Panc1 (cell line): ENCODE measurements at regions not wholly inside any gene's neighbourhood (a gene's known extent, or its start where the extent isn't known, plus 50 kb on each side); places are given as distances from the start of the nearest gene placed in this dataset.

Source experiments
- ATAC-seq: fragments of 200-7000 bp; cut with Tn5 transposase; 2 replicates; pipeline ENCODE4 v1.9.1; 2020; ENCODE audit warnings: mild to moderate bottlenecking, moderate library complexity
- BruUV-seq: library from RNA; stranded (reverse); fragments of 400-500 nt; replicated peaks from 2 replicates; lab custom pipeline; 2021; lab: Mats Ljungman, UMichigan
- CTCF ChIA-PET: fragments of 300-600 bp; sonication (Branson Sonifier 250); formaldehyde crosslinking; loops from one replicate; lab custom pipeline; 2022; ENCODE audit warnings: antibody characterized with exemption; lab: Charles Lee
- POLR2A ChIA-PET: fragments of 300-600 bp; sonication (Branson Sonifier 250); formaldehyde crosslinking; loops from one replicate; lab custom pipeline; 2022; ENCODE audit warnings: antibody characterized with exemption; lab: Charles Lee
- DNase-seq: peaks from one replicate; pipeline ENCODE4 v3.0.0-alpha.2; 2010; ENCODE audit warnings: low read depth, low spot score
- H3K27ac ChIP-seq: 2 replicates; pipeline ENCODE4 v1.5.1; 2011; ENCODE audit warnings: mild to moderate bottlenecking, low read length, inconsistent platforms
- H3K27me3 ChIP-seq: fragments of 200-500 bp; sonication (Bioruptor generic); 2 replicates; pipeline ENCODE4 v1.6.0; 2014; ENCODE audit warnings: low read length, inconsistent platforms; ENCODE audit not compliant: control insufficient read depth, insufficient read depth
- H3K36me3 ChIP-seq: fragments of 200-500 bp; sonication (Bioruptor generic); 2 replicates; pipeline ENCODE4 v1.5.1; 2014; ENCODE audit warnings: inconsistent platforms, mild to moderate bottlenecking, low read length, moderate library complexity; ENCODE audit not compliant: control insufficient read depth, insufficient read depth
- H3K4me1 ChIP-seq: 2 replicates; pipeline ENCODE4 v1.5.1; 2011; ENCODE audit warnings: inconsistent platforms, mild to moderate bottlenecking, low read length, moderate library complexity; ENCODE audit not compliant: control insufficient read depth, insufficient read depth
- H3K4me3 ChIP-seq, 2 experiments: 2 replicates each; pipeline ENCODE4 v1.5.1; 2011 to 2012; ENCODE audit warnings: low read depth in 2 of 2, low read length in 2 of 2, mild to moderate bottlenecking in 2 of 2, inconsistent platforms in 1 of 2, moderate library complexity in 1 of 2
- H3K9me3 ChIP-seq: fragments of 200-500 bp; sonication (Bioruptor generic); 2 replicates; pipeline ENCODE4 v1.5.1; 2014; ENCODE audit warnings: low read depth, mild to moderate bottlenecking, inconsistent platforms, low read length, moderate library complexity; ENCODE audit not compliant: control insufficient read depth, insufficient read depth
- POLR2AphosphoS5 ChIP-seq: IDR thresholded peaks from 2 replicates; pipeline ENCODE4 v1.6.1; 2012; ENCODE audit warnings: mild to moderate bottlenecking, low read depth, low read length, moderate library complexity
- SIN3A ChIP-seq: IDR thresholded peaks from 2 replicates; pipeline ENCODE4 v1.6.1; 2012; ENCODE audit warnings: low read depth, mild to moderate bottlenecking, low read length, moderate library complexity, borderline replicate concordance; ENCODE audit not compliant: insufficient read depth
- TCF7L2 ChIP-seq: IDR thresholded peaks from 2 replicates; pipeline ENCODE4 v1.6.1; 2011; ENCODE audit warnings: mild to moderate bottlenecking, low read depth, low read length, inconsistent platforms
- in situ Hi-C: cut with HindIII; loops from 2 replicates; pipeline ENCODE4 v1.10.0; 2016; ENCODE audit warnings: low sequenced_read_pairs, low pct_unique_long_range_greater_than_20kb
- intact Hi-C: fragments of 100-400 bp; cut with micrococcal nuclease; formaldehyde crosslinking; loops from one replicate; pipeline ENCODE4 v1.10.0; 2022; ENCODE audit not compliant: unreplicated experiment
- TF ChIP-seq, protein P1 (sequence below), 2 experiments: IDR thresholded peaks; 2 replicates each; pipeline ENCODE4 v1.6.1; 2011 to 2012; ENCODE audit warnings: low read depth in 2 of 2, control low read depth in 1 of 2, low read length in 1 of 2, mild to moderate bottlenecking in 1 of 2, moderate library complexity in 1 of 2; ENCODE audit not compliant: insufficient read depth in 1 of 2
- TF ChIP-seq, protein P2 (sequence below): fragments of 450-650 bp; IDR thresholded peaks from 2 replicates; pipeline ENCODE4 v1.5.1; 2017; ENCODE audit warnings: mild to moderate bottlenecking

DNA sequence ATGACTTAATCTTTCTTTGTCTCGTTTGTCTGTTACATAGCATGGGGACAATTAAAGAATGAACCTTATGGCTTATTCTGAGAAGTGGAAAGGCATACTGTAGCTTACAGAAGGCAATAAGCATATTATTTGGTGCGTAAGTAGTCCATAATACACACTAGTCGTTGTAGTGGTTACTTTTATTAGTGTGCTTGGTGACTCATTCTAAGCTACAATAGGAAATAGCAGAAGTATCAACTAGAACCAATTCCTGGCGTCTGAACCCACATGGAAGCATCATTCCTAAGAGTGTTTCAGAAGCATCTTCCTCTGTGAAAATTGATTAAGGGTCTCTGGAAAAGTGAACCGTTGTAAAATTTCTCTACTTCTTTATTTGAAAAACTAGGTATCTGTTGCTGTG is 777.8 kb upstream of the EEF2KMT start:
- in situ Hi-C loops = no loop called here
- H3K27ac ChIP-seq = no peak overlapping the region
- POLR2A ChIA-PET = no interaction called here

DNA sequence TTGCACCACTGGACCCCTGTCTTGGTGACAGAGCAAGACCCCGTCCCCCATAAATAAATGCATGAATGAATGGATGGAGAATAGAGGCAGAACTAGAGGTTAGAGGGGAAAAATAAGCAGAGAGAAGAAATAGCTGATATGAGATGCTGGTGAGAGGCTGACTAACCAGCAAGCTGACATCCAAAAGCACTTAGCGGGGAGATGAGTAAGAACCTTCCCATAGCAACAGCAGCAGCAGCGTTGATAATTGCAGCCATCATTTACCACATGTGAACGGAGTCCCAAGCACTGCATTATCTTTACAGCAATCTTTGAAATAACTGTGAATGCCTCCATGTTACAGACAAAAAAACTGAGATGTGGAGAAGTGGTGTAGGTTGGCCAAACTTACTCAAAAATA is 777.3 kb upstream of the EEF2KMT start:
- no peaks in the 10 kb centered on the region for H3K9me3 ChIP-seq
- TF ChIP-seq, protein P1, sequence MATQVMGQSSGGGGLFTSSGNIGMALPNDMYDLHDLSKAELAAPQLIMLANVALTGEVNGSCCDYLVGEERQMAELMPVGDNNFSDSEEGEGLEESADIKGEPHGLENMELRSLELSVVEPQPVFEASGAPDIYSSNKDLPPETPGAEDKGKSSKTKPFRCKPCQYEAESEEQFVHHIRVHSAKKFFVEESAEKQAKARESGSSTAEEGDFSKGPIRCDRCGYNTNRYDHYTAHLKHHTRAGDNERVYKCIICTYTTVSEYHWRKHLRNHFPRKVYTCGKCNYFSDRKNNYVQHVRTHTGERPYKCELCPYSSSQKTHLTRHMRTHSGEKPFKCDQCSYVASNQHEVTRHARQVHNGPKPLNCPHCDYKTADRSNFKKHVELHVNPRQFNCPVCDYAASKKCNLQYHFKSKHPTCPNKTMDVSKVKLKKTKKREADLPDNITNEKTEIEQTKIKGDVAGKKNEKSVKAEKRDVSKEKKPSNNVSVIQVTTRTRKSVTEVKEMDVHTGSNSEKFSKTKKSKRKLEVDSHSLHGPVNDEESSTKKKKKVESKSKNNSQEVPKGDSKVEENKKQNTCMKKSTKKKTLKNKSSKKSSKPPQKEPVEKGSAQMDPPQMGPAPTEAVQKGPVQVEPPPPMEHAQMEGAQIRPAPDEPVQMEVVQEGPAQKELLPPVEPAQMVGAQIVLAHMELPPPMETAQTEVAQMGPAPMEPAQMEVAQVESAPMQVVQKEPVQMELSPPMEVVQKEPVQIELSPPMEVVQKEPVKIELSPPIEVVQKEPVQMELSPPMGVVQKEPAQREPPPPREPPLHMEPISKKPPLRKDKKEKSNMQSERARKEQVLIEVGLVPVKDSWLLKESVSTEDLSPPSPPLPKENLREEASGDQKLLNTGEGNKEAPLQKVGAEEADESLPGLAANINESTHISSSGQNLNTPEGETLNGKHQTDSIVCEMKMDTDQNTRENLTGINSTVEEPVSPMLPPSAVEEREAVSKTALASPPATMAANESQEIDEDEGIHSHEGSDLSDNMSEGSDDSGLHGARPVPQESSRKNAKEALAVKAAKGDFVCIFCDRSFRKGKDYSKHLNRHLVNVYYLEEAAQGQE (IDR thresholded peaks at IDR 0.05; ENCODE audit: insufficient read depth in 1 of 2, low read depth in 2 of 2, low read length in 1 of 2) = no peak
- TF ChIP-seq POLR2AphosphoS5 (no peak), SIN3A (no peak), TCF7L2 (no peak)
- TF ChIP-seq, protein P2, sequence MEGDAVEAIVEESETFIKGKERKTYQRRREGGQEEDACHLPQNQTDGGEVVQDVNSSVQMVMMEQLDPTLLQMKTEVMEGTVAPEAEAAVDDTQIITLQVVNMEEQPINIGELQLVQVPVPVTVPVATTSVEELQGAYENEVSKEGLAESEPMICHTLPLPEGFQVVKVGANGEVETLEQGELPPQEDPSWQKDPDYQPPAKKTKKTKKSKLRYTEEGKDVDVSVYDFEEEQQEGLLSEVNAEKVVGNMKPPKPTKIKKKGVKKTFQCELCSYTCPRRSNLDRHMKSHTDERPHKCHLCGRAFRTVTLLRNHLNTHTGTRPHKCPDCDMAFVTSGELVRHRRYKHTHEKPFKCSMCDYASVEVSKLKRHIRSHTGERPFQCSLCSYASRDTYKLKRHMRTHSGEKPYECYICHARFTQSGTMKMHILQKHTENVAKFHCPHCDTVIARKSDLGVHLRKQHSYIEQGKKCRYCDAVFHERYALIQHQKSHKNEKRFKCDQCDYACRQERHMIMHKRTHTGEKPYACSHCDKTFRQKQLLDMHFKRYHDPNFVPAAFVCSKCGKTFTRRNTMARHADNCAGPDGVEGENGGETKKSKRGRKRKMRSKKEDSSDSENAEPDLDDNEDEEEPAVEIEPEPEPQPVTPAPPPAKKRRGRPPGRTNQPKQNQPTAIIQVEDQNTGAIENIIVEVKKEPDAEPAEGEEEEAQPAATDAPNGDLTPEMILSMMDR = no peak
- no peak for ATAC-seq
- CTCF ChIA-PET = no interaction called here
- no peaks in the 10 kb centered on the region for H3K36me3 ChIP-seq
- H3K4me3 ChIP-seq = no peak overlapping the region
- H3K4me1 ChIP-seq = no peaks in the 10 kb centered on the region
- no peaks in the 10 kb centered on the region for H3K27me3 ChIP-seq
- intact Hi-C loops = no loop called here
- no TSS peak for BruUV-seq
- in situ Hi-C loops = no loop called here
- POLR2A ChIA-PET = no interaction called here
- no peak for DNase-seq
- H3K27ac ChIP-seq = no peak overlapping the region

More for the DNA sequence above, 777.8 kb upstream of the EEF2KMT start:
- intact Hi-C loops = no loop called here
- Histone ChIP-seq H3K36me3 (no peaks in the 10 kb centered on the region), H3K27me3 (no peaks in the 10 kb centered on the region), H3K4me1 (no peaks in the 10 kb centered on the region), H3K9me3 (no peaks in the 10 kb centered on the region), H3K4me3 (no peak overlapping the region)
- no peak for DNase-seq
- CTCF ChIA-PET = no interaction called here
- no TSS peak for BruUV-seq
- no peak for ATAC-seq
- no peak for TF ChIP-seq SIN3A
- TF ChIP-seq POLR2AphosphoS5 = no peak
- TF ChIP-seq, protein P2 = no peak
